Fibroblast of villous mesenchyme (primary cell): ENCODE measurements at regions not wholly inside any gene's neighbourhood (a gene's known extent, or its start where the extent isn't known, plus 50 kb on each side); places are given as distances from the start of the nearest gene placed in this dataset.

Experiments used
- DNase-seq: peaks from one replicate; pipeline ENCODE4 v3.0.0-alpha.2; 2010; ENCODE audit warnings: low read depth
- H3K4me3 ChIP-seq: 2 replicates; pipeline ENCODE4 v1.5.1; 2011; ENCODE audit warnings: low read depth, mild to moderate bottlenecking, low read length
- CTCF ChIP-seq: IDR thresholded peaks from 2 replicates; pipeline ENCODE4 v1.5.1; 2012; ENCODE audit warnings: low read depth, mild to moderate bottlenecking, low read length; ENCODE audit not compliant: insufficient read depth

GRCh38 chr9:22590336-22591033 lies 143.9 kb downstream of the DMRTA1 start:
- H3K4me3 ChIP-seq = no peak overlapping the region
- DNase-seq = no peak
- no peak for TF ChIP-seq CTCF

GRCh38 chr9:22595805-22596204 lies 149.2 kb downstream of the DMRTA1 start:
- H3K4me3 ChIP-seq = no peak overlapping the region
- DNase-seq = no peak
- no peak for TF ChIP-seq CTCF

GRCh38 chr9:22617156-22617555 lies 170.5 kb downstream of the DMRTA1 start:
- TF ChIP-seq CTCF = no peak
- no peak for DNase-seq
- H3K4me3 ChIP-seq = no peak overlapping the region

GRCh38 chr9:22622815-22623214 lies 176.2 kb downstream of the DMRTA1 start:
- no peak overlapping the region for H3K4me3 ChIP-seq
- TF ChIP-seq CTCF = no peak
- no peak for DNase-seq

- DNase-seq = no peak
- no peak for TF ChIP-seq CTCF
- no peak overlapping the region for H3K4me3 ChIP-seq
Measured at GRCh38 chr9:22623236-22623635, 176.6 kb downstream of the DMRTA1 start.

- TF ChIP-seq CTCF = no peak
- H3K4me3 ChIP-seq = no peak overlapping the region
Measured at GRCh38 chr9:22625540-22625939, 178.9 kb downstream of the DMRTA1 start.

GRCh38 chr9:22643541-22643940 lies 196.9 kb downstream of the DMRTA1 start:
- TF ChIP-seq CTCF = no peak
- no peak overlapping the region for H3K4me3 ChIP-seq
- no peak for DNase-seq

More at GRCh38 chr9:22625540-22625939, 178.9 kb downstream of the DMRTA1 start:
- DNase-seq = no peak
